ENCODE measurements at regions not wholly inside any gene's neighbourhood (a gene's known extent, or its start where the extent isn't known, plus 50 kb on each side); places are given as distances from the start of the nearest gene placed in this dataset.

DNA sequence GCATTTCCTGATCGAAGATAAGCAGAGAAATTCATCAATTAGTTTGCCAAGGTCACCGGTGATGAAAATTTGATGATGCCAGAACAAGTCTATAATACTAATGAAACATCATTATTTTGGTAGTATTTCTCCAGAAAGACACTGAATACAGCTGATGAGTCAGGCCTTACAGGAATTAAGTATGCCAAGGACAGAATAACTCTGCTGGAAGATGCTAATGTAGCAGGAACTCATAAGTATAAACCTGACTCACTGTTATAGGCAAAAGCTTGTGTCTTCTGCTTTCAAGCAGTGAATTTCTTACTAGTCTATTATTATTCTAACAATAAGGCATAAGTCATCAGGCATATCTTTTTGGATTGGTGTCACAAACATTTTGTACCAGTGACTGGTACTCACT lies 1825.1 kb upstream of the IGFBP7 start:
- DNase-seq, result no peak

- DNase-seq, result no peak
These were observed 1826.3 kb upstream of the IGFBP7 start for GRCh38 chr4:58936436-58936835.

DNA sequence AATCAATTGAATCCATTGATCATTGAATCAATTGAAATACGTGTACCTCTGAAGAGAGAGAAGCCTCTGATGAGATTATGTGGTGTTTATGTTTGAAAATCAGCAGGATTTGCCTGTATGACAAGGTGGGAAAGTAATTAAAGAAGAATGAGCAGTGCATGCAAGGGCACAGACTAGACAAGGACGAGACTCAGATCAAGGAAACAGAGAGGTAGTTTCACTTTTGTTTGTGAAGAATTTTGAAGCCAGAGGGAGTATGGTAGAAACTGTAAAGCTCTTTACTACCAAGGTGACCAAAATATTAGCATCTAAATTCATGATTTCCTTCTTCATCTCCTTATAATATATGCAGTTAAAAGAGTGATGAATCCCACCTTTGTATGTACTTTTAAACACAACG lies 1830.0 kb upstream of the IGFBP7 start:
- DNase-seq, result no peak

DNA sequence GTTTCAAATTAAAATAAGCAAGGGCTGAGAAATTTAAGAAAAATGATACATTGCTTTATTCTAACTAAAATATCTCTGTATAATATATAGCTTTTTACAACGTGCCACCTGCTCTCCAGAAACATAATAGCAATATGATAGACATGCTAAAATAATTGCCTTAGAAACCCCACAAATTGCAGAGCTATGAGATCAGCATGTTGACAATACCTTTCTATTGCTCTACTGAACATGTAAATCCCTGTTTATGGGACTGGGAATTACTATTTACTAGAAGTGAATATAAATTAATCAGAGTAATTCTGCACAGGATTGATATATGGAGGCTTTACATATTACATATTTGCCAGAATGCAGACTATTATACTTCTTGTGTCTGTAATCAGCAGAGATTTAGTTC lies 1831.1 kb upstream of the IGFBP7 start:
- DNase-seq, result no peak

- DNase-seq, result no peak
These were observed 1843.4 kb upstream of the IGFBP7 start for GRCh38 chr4:58953575-58953974.

- no peak for DNase-seq
These were observed 1847.5 kb upstream of the IGFBP7 start for GRCh38 chr4:58957711-58958110.

DNA sequence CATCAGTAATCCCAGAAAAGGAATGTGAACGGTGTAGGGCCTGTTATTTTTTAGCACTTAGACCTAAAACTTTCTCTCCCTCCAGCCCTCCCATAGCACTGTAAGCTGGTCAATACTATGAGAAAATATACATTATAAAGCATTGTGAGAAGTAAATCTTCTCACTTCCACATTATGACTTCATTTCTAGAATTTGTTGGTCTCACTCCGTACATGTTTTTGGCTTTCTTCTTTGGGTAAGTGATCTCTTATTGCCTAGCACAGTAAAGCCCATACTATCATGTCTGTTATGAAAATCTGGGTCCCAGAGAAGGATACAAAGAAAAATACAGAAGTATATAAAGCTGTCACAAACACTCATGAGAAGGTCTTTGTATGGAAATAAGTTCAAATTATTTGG lies 1851.1 kb upstream of the IGFBP7 start:
- no peak for DNase-seq

DNA sequence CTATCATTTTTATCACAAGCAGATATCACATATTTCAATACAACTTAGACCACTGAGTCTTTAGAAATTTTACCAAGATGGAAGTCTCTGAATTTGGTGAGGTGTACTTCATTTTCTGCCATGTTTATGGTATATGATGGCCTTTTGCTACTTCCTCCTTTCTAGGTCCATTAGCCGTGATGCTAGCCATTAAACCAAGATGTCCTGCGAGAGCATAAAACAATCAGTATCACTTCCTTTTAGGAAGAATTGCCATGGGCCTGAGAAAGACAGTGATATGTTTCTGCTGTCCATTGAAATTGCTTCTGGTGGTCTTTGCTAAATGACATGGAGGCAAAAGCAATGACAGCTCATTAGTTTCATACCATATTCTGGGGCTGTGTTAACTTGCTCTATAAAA lies 1851.7 kb upstream of the IGFBP7 start:
- DNase-seq, result no peak

DNA sequence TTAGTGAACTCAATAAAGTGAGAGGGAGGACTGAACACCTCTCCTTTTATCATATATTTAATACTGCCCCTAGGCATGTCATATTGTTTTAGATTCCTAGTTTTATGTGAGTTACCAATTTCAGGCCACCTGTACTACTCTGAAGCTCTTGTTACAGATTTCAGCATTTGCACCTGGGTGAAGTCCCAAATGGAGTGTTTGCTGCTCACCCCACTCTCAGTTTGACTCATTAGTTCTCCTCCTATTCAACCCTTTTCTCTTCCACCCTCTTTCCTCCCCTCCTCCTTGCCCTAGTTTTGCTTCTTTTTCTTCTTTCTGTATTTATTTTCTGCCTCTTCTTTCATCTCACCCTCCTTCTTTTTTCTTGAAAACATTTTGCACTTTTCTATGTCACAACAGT lies 1852.2 kb upstream of the IGFBP7 start:
- no peak for DNase-seq

DNA sequence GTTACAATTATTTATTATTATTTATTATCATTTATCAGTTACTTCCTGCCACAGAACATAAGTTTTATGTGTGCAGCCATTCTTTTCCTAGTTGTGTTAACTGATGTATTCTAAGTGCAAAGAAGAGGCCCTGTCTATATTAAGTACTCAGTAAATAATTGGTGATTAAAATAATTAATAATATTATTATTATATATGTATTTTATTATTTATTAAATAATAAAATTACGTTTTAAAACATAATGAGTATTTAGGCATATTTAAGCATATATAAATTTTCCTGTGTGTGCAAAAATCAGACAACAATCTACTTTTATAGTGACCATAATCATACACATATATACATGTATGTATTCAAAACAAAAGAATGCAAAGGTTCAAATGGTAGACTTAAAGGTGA lies 1871.6 kb upstream of the IGFBP7 start:
- DNase-seq, result no peak

- DNase-seq, result no peak
These were observed 1873.7 kb upstream of the IGFBP7 start for GRCh38 chr4:58983887-58984286.

DNA sequence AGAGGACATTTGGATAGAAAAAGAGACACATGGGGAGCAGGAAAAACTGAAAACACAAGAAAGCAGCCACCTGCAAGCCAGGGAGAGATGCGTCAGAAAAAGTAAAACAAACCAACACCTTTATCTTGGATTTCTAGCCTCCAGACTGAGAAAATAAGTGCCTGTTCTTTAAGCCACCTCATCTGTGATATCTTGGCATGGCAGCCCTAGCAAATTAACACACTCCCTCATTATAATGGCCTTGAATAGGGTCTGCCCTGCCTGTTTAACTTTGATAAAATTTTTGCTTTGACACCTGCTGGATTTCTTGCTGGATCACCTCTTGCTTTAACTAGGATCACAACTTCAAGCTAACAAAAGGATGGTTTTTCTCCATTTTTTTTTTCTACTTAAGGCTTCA lies 1892.0 kb upstream of the IGFBP7 start:
- DNase-seq, result no peak

DNA sequence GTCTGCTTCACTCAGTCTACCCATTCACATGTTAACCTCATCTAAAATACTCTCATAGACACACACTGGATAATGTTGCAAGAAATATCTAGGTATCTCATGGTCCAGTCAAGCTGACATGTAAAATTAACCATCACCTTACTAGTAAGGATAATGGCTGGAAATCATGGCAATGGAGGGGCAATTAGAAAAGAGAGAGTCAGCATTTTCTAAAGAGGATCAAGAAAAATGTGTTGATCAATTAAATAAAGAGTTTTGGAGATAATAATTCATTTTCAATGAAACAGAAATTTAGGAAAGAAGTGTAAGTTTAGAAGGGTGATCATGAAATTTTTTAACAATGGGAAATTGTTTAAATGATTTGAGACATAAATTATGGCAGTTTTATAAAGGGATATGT lies 1914.1 kb upstream of the IGFBP7 start:
- no peak for DNase-seq

- no peak for DNase-seq
These were observed 1927.6 kb upstream of the IGFBP7 start for GRCh38 chr4:59037812-59038211.

GRCh38 chr4:59039046-59039445 lies 1928.9 kb upstream of the IGFBP7 start:
- DNase-seq, result no peak

DNA sequence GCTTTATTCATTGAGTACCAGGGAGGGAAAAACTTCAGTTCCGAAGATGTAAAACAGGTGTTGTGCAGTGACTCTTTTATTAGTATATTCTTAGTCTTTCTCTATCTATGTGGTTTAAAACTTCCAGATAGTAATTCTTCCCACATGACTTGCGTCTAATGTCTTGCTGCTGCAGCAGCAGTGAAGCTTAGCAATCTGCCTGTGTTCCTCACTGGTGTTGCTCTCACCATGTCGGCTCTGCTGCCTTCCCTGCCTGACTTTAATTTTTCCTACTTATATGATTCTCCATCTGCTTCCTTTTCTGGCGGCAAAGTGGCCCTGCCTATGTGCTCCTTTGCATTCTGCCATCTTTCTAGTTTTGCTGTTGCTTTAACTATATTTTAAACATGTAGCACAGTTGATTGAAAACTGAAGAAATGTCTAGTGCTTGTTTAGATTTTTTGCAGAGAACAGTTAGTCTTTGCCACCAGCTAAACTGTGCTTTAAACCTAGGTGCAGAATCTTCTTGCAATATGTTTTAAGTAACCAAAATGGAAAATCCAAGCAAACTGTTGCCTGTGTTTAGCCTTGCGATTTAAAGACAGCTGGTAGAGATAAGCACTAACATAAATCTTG lies 1934.2 kb upstream of the IGFBP7 start:
- no peak for DNase-seq

GRCh38 chr4:59054086-59054485 lies 1943.9 kb upstream of the IGFBP7 start:
- no peak for DNase-seq

DNA sequence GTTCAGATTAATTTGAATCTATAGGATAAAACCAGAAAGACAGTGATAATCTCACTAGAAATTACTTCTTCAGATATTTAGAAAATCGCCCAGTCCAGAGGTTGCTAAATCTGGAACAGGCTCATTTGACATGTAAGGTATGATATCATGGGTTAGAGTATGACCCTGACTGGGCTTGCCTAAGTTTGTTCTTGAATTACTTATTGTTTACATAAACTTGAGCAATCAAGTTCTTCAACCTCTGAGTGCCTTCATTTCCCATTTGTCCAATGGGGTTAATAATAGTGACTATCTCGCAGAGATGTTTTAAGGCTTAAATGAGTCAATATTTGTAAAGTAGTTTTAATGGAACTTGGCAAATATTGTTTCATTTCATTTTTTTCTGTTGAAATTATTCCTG lies 1947.6 kb upstream of the IGFBP7 start:
- DNase-seq, result no peak

GRCh38 chr4:59058543-59058942 lies 1948.4 kb upstream of the IGFBP7 start:
- DNase-seq, result no peak

GRCh38 chr4:59060002-59060846 lies 1950.0 kb upstream of the IGFBP7 start:
- no peak for DNase-seq

- no peak for DNase-seq
These were observed 1950.7 kb upstream of the IGFBP7 start for GRCh38 chr4:59060895-59061294.

GRCh38 chr4:59063015-59063720 lies 1953.0 kb upstream of the IGFBP7 start:
- no peak for DNase-seq

- DNase-seq, result no peak
These were observed 1958.7 kb upstream of the IGFBP7 start for GRCh38 chr4:59068722-59069418.

DNA sequence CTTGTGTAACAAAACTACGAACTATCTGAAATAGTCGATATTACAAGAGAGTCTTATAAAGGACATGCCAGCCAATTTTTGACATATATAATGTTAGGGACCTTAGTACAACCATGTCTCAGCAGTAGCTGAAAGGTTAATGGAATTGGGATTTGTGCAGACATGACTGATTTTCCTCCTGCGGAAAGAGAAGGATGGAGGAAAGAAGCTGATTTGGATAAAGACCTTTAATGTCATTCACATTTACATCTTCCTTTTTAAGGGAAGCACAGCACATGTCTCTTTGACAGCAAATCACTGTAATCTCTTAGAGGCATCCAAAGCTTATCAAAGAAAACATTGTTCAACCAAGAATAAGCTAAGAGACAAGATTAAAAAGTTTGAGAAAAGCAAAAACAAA lies 1976.2 kb upstream of the IGFBP7 start:
- no peak for DNase-seq

All from HCEC 1CT (cell line).